ENCODE measurements at regions not wholly inside any gene's neighbourhood (a gene's known extent, or its start where the extent isn't known, plus 50 kb on each side); places are given as distances from the start of the nearest gene placed in this dataset.

GRCh38 chr2:106963893-106964292, 77.9 kb upstream of the ST6GAL2 start:
- TF ChIP-seq REST (IDR thresholded peaks at IDR 0.05; ENCODE audit: insufficient read depth in 1 of 2, low read depth in 2 of 2, low read length in 2 of 2), result no peak
- TF ChIP-seq TAF1 (IDR thresholded peaks at IDR 0.05; ENCODE audit: borderline replicate concordance, insufficient read depth, low read length), result no peak
- no peak for TF ChIP-seq POLR2AphosphoS5 (IDR thresholded peaks at IDR 0.05; ENCODE audit: low read depth, low read length)
- TF ChIP-seq SIN3A (IDR thresholded peaks at IDR 0.05; ENCODE audit: borderline replicate concordance, insufficient read depth, low read length), result no peak

- TF ChIP-seq REST (IDR thresholded peaks at IDR 0.05; ENCODE audit: insufficient read depth in 1 of 2, low read depth in 2 of 2, low read length in 2 of 2), result no peak
- TF ChIP-seq FOXP2 (optimal IDR thresholded peaks at IDR 0.05; ENCODE audit: borderline replicate concordance, extremely low read depth, extremely low read length, insufficient read depth), result no peak
- TF ChIP-seq POLR2AphosphoS5 (IDR thresholded peaks at IDR 0.05; ENCODE audit: low read depth, low read length), result no peak
- no peak for TF ChIP-seq TAF1 (IDR thresholded peaks at IDR 0.05; ENCODE audit: borderline replicate concordance, insufficient read depth, low read length)
- no peak for TF ChIP-seq SIN3A (IDR thresholded peaks at IDR 0.05; ENCODE audit: borderline replicate concordance, insufficient read depth, low read length)
Observed at GRCh38 chr2:106965611-106966010, 79.6 kb upstream of the ST6GAL2 start.

GRCh38 chr2:106969777-106970176, 83.8 kb upstream of the ST6GAL2 start:
- no peak for TF ChIP-seq REST (IDR thresholded peaks at IDR 0.05; ENCODE audit: insufficient read depth in 1 of 2, low read depth in 2 of 2, low read length in 2 of 2)
- TF ChIP-seq FOXP2 (optimal IDR thresholded peaks at IDR 0.05; ENCODE audit: borderline replicate concordance, extremely low read depth, extremely low read length, insufficient read depth), result no peak

- no peak for TF ChIP-seq TAF1 (IDR thresholded peaks at IDR 0.05; ENCODE audit: borderline replicate concordance, insufficient read depth, low read length)
Observed at GRCh38 chr2:106970471-106971261, 84.7 kb upstream of the ST6GAL2 start.

- TF ChIP-seq SIN3A (IDR thresholded peaks at IDR 0.05; ENCODE audit: borderline replicate concordance, insufficient read depth, low read length), result no peak
- TF ChIP-seq TAF1 (IDR thresholded peaks at IDR 0.05; ENCODE audit: borderline replicate concordance, insufficient read depth, low read length), result no peak
- no peak for TF ChIP-seq FOXP2 (optimal IDR thresholded peaks at IDR 0.05; ENCODE audit: borderline replicate concordance, extremely low read depth, extremely low read length, insufficient read depth)
- TF ChIP-seq REST (IDR thresholded peaks at IDR 0.05; ENCODE audit: insufficient read depth in 1 of 2, low read depth in 2 of 2, low read length in 2 of 2), result no peak
- no peak for TF ChIP-seq POLR2AphosphoS5 (IDR thresholded peaks at IDR 0.05; ENCODE audit: low read depth, low read length)
Observed at GRCh38 chr2:106972782-106973181, 86.8 kb upstream of the ST6GAL2 start.
